Choroid plexus epithelial cell (primary cell): ENCODE measurements at regions not wholly inside any gene's neighbourhood (a gene's known extent, or its start where the extent isn't known, plus 50 kb on each side); places are given as distances from the start of the nearest gene placed in this dataset.

Source experiments
- DNase-seq: peaks from one replicate; pipeline ENCODE4 v3.0.0-alpha.2; 2010; ENCODE audit warnings: low read depth
- H3K4me3 ChIP-seq: 2 replicates; pipeline ENCODE4 v1.5.1; 2011; ENCODE audit warnings: low read depth, mild to moderate bottlenecking, control low read depth, low read length, moderate library complexity
- CTCF ChIP-seq: conservative IDR thresholded peaks from 2 replicates; pipeline ENCODE4 v1.5.1; 2011; ENCODE audit warnings: low read depth, mild to moderate bottlenecking, control low read depth, inconsistent platforms, low read length, moderate library complexity

GRCh38 chr6:137413482-137413881 is 80.7 kb downstream of the OLIG3 start:
- no peak for DNase-seq
- no peak overlapping the region for H3K4me3 ChIP-seq
- no peak for TF ChIP-seq CTCF

- H3K4me3 ChIP-seq = no peak overlapping the region
- no peak for TF ChIP-seq CTCF
- DNase-seq = peak; percentile 4
Observed at GRCh38 chr6:137412562-137412961, 81.6 kb downstream of the OLIG3 start.

DNA sequence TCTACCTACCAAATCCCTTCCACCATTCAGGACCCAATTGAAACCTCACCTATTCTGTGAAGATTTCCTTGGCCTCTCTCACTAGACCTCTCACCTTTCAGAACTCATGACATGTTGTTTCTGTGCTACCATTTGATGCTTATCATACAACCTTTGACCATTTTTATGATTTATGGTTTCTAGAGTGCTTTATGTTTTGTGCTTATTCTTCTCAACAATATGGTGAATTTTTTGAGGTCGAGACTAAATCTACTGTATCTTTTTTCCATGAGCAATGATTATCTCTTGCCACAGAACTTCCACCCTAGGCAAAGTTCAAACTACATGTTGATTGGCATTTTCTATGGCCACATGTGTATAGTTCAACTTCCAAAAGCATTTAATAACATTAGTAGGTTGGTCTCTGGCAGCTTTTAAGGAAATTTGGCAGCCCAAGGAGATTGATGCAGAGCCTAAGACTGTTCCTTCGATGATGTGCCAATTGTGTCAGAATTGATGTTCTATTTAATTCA is 84.9 kb downstream of the OLIG3 start:
- DNase-seq = no peak
- no peak for TF ChIP-seq CTCF
- H3K4me3 ChIP-seq = no peak overlapping the region

DNA sequence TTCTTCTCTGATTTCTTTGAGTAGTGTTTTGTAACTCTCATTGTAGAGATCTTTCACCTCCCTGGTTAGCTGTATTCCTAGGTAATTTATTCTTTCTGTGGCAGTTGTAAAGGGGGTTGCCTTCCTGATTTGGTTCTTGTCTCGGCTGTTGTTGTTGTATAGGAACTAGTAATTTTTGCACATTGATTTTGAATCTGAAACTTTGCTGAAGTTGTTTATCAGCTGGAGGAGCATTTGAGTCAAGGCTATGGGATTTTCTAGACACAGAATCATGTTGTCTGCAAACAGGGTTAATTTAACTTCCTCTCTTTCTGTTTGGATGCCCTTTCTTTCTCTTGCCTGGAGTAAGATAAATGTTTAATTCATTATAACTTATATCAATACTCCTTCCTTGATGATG is 86.4 kb downstream of the OLIG3 start:
- no peak for DNase-seq
- no peak for TF ChIP-seq CTCF
- H3K4me3 ChIP-seq = no peak overlapping the region

GRCh38 chr6:137405806-137406205 is 88.4 kb downstream of the OLIG3 start:
- H3K4me3 ChIP-seq = no peak overlapping the region
- DNase-seq = no peak
- no peak for TF ChIP-seq CTCF

DNA sequence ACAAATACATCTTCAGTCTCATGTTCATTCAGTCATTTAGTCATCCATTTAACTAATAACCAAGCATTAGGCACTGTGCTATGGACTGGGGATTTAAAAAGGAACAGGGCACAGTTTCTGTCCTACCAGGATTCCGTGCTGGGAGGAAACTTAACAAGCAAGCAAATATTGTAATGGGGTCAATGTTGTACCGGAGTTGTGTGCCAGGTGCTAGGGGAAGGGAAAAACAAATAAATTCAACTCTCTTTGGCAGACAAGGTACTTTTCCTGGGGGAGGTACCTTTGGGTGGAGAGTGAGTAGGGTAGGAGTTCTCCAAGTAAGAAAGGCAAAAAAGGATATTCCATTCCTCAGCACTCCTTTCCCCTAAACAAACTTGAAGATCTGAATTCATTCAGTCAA is 90.3 kb downstream of the OLIG3 start:
- H3K4me3 ChIP-seq = no peak overlapping the region
- DNase-seq = no peak
- TF ChIP-seq CTCF = no peak

- TF ChIP-seq CTCF = no peak
- DNase-seq = no peak
- H3K4me3 ChIP-seq = no peak overlapping the region
Observed at GRCh38 chr6:137403443-137403842, 90.8 kb downstream of the OLIG3 start.
